HG03460 (cell line): ENCODE measurements at regions not wholly inside any gene's neighbourhood (a gene's known extent, or its start where the extent isn't known, plus 50 kb on each side); places are given as distances from the start of the nearest gene placed in this dataset.
"Not testable (repeated sequence)": the region's sequence is repeated elsewhere in the genome, so short reads cannot be mapped to it uniquely, and the experiment has no call there.

Source experiments
- ATAC-seq: cut with Tn5 transposase; IDR thresholded peaks from one replicate; pipeline ENCODE4 v1.9.1; 2021; ENCODE audit not compliant: unreplicated experiment

GRCh38 chr14:106349678-106350457, 823.5 kb downstream of the TMEM121 start:
- not testable (repeated sequence) for ATAC-seq

- not testable (repeated sequence) for ATAC-seq
These were observed 828.8 kb downstream of the TMEM121 start for GRCh38 chr14:106355007-106355791.

- not testable (repeated sequence) for ATAC-seq
These were observed 829.7 kb downstream of the TMEM121 start for GRCh38 chr14:106355881-106356642.

GRCh38 chr14:106356643-106356930, 830.2 kb downstream of the TMEM121 start:
- ATAC-seq: not testable (repeated sequence)

- not testable (repeated sequence) for ATAC-seq
These were observed 832.9 kb downstream of the TMEM121 start for GRCh38 chr14:106359157-106359887.

GRCh38 chr14:106365371-106365770, 839.0 kb downstream of the TMEM121 start:
- ATAC-seq: not testable (repeated sequence)

DNA sequence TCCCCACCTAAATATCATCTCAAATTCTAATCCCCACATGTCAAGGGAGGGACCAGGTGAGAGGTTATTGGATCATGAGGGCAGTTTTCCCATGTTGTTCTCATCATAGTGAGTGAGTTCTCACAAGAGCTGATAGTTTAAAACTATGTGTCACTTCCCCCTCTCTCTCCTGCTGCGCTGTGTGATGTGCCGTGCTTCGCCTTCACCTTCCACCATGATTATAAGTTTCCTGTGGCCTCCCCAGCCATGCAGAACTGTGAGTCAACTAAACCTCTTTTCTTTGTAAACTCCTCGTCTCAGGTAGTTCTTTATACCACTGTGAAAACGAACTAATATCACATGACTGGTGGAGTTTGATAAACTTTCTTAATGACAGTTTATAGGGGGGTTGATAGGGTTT, 839.5 kb downstream of the TMEM121 start:
- ATAC-seq: not testable (repeated sequence)

DNA sequence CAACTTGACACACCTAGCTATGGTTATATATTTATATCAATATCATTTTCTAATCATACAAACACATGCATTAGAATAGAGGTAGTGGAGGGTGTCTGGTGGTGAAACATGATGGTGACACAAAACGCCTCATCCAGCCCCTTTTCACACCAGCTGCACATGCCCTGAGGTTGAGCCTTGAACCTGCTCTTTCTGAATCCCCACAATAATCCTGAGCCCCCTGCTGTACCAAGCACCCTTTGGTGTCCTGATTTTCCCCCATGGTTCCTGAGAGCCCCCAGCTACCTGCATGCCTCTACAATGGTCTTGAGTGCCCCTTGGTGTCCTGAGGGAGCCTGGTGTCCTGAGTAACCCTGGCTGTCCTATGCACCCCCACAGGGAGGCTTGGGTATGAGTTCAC, 840.6 kb downstream of the TMEM121 start:
- not testable (repeated sequence) for ATAC-seq

DNA sequence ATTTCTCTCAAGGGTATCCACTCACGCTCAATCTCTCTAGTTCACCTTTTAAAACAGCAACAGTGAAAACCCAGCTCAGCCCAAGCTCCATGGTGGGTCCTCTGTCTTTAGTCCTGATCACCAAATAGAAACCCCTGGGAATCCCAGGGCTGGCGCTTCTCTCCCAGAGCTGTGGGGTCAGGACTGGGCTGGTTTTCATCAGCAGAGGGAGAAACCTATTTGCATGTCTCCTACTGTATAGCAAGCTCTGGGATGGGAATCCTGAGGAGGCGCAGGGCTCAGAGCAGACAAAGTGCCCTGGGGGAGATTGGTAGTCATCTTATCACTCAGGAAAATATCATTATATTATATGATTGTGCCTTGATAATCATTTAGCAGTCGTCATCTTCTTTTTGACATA, 843.1 kb downstream of the TMEM121 start:
- ATAC-seq: not testable (repeated sequence)

GRCh38 chr14:106372870-106373652, 846.7 kb downstream of the TMEM121 start:
- peak; percentile 52 for ATAC-seq

DNA sequence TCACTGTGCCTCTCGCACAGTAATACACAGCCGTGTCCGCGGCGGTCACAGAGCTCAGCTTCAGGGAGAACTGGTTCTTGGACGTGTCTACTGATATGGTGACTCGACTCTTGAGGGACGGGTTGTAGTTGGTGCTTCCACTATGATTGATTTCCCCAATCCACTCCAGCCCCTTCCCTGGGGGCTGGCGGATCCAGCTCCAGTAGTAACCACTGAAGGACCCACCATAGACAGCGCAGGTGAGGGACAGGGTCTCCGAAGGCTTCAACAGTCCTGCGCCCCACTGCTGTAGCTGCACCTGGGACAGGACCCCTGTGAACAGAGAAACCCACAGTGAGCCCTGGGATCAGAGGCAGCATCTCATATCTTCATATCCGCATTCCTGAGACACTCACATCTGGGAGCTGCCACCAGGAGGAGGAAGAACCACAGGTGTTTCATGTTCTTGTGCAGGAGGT, 847.3 kb downstream of the TMEM121 start:
- not testable (repeated sequence) for ATAC-seq

DNA sequence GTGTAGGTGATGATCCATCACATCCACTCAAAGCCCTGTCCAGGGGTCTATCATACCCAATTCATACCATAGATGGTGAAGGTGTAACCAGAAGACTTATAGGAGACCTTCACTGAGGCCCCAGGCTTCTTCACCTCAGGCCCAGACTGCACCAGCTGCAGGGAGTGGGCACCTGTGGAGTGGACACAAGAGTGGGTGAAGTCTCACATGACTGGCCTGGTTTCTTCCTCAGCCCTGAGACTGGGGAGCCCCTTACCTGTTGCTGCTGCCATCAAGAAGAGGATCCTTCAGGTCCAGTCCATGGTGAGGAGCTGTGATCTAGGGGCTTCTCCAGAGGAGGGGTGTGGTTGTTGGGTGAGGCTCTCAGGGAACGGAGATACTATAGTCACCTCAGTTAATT, 851.0 kb downstream of the TMEM121 start:
- ATAC-seq: no peak

DNA sequence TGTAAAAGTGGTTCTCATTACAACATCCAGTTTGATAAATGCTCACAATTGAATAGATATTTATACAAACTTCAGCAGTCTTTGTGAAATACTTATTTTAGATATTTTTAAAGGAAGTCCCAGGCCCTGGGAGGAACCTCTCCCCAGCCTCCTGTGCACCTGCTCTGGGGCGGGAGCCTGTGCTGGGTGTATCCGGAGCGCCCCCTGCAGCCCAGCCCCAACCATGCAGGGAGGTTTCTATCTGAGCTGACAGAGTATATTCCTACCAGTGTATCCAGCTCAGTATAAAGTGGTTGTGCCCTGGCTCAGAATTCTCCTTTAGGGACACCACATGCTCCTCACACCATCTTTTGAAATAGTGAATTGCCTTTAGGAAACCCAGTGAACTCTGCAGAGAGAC, 851.8 kb downstream of the TMEM121 start:
- ATAC-seq: no peak

DNA sequence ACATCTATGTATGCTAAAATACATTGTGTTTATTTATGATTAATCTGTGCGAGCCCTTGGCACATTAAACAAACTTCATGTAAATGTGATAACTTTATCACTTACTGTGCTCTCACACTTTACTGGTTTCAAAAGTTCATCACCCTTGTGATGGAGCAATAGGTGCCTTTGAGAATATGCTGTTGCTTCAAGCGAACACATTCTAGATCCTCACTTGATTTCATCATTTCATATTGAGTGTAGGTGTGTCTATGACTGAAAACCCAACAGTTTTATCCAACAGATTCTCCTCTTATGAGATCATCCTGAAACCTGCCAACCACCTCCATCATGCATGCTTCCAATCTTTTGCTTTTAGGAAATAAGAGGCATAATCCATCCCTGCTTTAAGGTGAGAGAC, 854.4 kb downstream of the TMEM121 start:
- no peak for ATAC-seq

- not testable (repeated sequence) for ATAC-seq
These were observed 862.8 kb downstream of the TMEM121 start for GRCh38 chr14:106389186-106389585.

GRCh38 chr14:106390401-106390800, 864.0 kb downstream of the TMEM121 start:
- ATAC-seq: no peak

DNA sequence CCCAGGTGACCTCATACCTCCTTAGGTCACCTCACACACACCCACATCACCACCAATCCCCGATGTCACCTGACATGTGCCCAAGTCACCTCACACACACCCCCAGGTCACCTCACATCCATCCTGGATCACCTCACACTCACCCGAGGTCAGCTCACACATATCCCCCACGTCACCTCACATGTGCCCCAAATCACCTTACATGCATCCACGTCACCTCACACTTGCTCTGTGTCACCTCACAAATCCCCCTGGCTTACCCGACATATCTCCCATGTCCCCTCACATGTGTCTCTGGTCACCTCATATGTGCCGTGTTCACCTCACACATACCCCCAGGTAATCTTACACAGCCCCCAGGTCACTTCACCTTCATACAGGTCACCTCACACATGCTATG, 864.6 kb downstream of the TMEM121 start:
- no peak for ATAC-seq

DNA sequence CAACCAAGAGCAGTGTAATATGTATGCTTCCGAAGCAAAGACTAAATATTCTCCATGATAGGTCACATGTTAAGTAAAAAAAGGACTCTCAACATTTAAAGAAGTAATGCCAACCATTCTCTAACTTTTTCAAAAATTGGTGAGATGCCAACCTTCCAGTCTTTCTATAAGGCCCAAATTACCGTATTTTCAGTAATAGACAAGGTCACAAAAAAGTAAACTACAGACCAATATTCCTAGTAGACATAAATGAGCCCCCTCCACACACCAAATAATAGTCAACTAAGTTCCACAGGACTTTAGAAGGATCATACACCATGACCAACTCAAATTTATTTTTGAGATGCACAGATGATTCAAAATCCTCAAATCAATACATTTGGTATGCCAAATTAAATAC, 867.4 kb downstream of the TMEM121 start:
- no peak for ATAC-seq

- no peak for ATAC-seq
These were observed 869.2 kb downstream of the TMEM121 start for GRCh38 chr14:106395456-106396050.

DNA sequence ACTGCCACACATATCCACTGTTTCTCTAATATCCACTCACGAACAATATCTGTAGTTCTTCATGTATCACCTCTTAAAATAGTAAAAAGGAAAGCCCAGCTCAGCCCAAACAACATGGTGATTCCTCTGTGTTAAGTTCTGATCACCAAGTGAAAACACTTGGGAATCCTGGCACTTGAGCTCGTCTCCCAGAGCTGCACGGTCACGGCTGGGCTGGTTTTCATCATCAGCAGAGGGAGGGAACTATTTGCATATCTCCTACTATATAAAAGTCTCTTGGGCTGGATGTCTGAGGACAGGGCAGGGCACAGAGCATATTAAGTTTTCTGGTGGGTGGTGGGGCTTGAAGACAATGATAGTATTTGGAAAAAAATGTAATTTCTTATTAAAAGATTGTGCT, 870.6 kb downstream of the TMEM121 start:
- ATAC-seq: no peak
